ENCODE measurements at regions not wholly inside any gene's neighbourhood (a gene's known extent, or its start where the extent isn't known, plus 50 kb on each side); places are given as distances from the start of the nearest gene placed in this dataset.

- H3K9ac ChIP-seq (ENCODE audit: insufficient read depth in 1 of 2, low read depth in 2 of 2, low read length in 2 of 2), result no peak overlapping the region
- POLR2A ChIA-PET, result no interaction called here
- ATAC-seq (no peak), DNase-seq (ENCODE audit: extremely low read depth in 1 of 4, low spot score in 3 of 4) (no peak), FAIRE-seq (no peak)
- H3K27ac ChIP-seq (ENCODE audit: extremely low read depth, low read depth, low read length), result no peak overlapping the region
- no peaks in the 10 kb centered on the region for H3K4me1 ChIP-seq (replicated peaks in 1 of 2; ENCODE audit: control insufficient read depth in 2 of 2, insufficient read depth in 2 of 2, low read length in 2 of 2)
- H4K20me1 ChIP-seq (replicated peaks; ENCODE audit: control insufficient read depth, insufficient read depth, low read length), result no peaks in the 10 kb centered on the region
- in situ Hi-C loops (cut with MboI), result no loop called here
- H3K9me1 ChIP-seq (ENCODE audit: control insufficient read depth, insufficient read depth, low read length), result no peaks in the 10 kb centered on the region
- no peak overlapping the region for H3K4me3 ChIP-seq
- no peaks in the 10 kb centered on the region for H3K36me3 ChIP-seq (ENCODE audit: control insufficient read depth, insufficient read depth, low read length)
- no peak for TF ChIP-seq HMGXB4 (CRISPR knock-in tag; IDR thresholded peaks at IDR 0.05)
- TF ChIP-seq ZNF79 (CRISPR knock-in tag; IDR thresholded peaks at IDR 0.05; ENCODE audit: low read depth), result no peak
- TF ChIP-seq HDGF (IDR thresholded peaks at IDR 0.05), result no peak
- no peak for TF ChIP-seq U2AF2 (optimal IDR thresholded peaks at IDR 0.05; ENCODE audit: low read depth, low read length)
- TF ChIP-seq ZC3H11A (IDR thresholded peaks at IDR 0.05; ENCODE audit: low read depth, low read length), result no peak
- TF ChIP-seq MYC (IDR thresholded peaks at IDR 0.05; ENCODE audit: low read depth, low read length), result no peak
- TF ChIP-seq MYC (CRISPR knock-in tag; IDR thresholded peaks at IDR 0.05; ENCODE audit: borderline replicate concordance, low read depth), result no peak
- no peak for TF ChIP-seq ATF4 (CRISPR knock-in tag; IDR thresholded peaks at IDR 0.05)
- TF ChIP-seq, protein P1, sequence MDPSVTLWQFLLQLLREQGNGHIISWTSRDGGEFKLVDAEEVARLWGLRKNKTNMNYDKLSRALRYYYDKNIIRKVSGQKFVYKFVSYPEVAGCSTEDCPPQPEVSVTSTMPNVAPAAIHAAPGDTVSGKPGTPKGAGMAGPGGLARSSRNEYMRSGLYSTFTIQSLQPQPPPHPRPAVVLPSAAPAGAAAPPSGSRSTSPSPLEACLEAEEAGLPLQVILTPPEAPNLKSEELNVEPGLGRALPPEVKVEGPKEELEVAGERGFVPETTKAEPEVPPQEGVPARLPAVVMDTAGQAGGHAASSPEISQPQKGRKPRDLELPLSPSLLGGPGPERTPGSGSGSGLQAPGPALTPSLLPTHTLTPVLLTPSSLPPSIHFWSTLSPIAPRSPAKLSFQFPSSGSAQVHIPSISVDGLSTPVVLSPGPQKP (CRISPR knock-in tag; IDR thresholded peaks at IDR 0.05), result no peak
- TF ChIP-seq ZNF785 (CRISPR knock-in tag; IDR thresholded peaks at IDR 0.05), result no peak
- TF ChIP-seq BCL6 (CRISPR knock-in tag; IDR thresholded peaks at IDR 0.05), result no peak
- TF ChIP-seq CAMTA2 (CRISPR knock-in tag; conservative IDR thresholded peaks at IDR 0.05), result no peak
- TF ChIP-seq MIER1 (IDR thresholded peaks at IDR 0.05; ENCODE audit: low read depth), result no peak
- no peak for TF ChIP-seq GATA2 (CRISPR knock-in tag; IDR thresholded peaks at IDR 0.05)
- no peak for TF ChIP-seq ZNF239 (CRISPR knock-in tag; IDR thresholded peaks at IDR 0.05)
- TF ChIP-seq ZFX (CRISPR knock-in tag; IDR thresholded peaks at IDR 0.05), result no peak
- no peak for TF ChIP-seq PCBP2 (IDR thresholded peaks at IDR 0.05; ENCODE audit: low read depth, low read length, poor library complexity, severe bottlenecking)
- TF ChIP-seq CCAR2 (IDR thresholded peaks at IDR 0.05; ENCODE audit: low read depth, low read length), result no peak
- BruUV-seq (replicated peaks), result no TSS peak
- intact Hi-C loops (cut with micrococcal nuclease), result loop anchor here (10.0 kb wide), 1 partner anchor 512 kb away; no protein-coding TSS in a partner anchor
- H3K79me2 ChIP-seq (ENCODE audit: control insufficient read depth, insufficient read depth, low read length), result no peaks in the 10 kb centered on the region
- 0% methylated on average over 2 of the region's 2 CpGs for WGBS (ENCODE audit: insufficient coverage, low coverage, missing lambda C conversion rate)
- no peaks in the 10 kb centered on the region for H3K27me3 ChIP-seq (ENCODE audit: control insufficient read depth in 2 of 2, insufficient read depth in 2 of 2, low read length in 2 of 2)
- H2AFZ ChIP-seq (ENCODE audit: low read depth, low read length), result no peak overlapping the region
- H3K9me3 ChIP-seq (replicated peaks; ENCODE audit: control insufficient read depth, insufficient read depth, low read depth, low read length), result no peaks in the 10 kb centered on the region
- no peak overlapping the region for H3K4me2 ChIP-seq (ENCODE audit: insufficient read depth, low read length)
- CTCF ChIA-PET (ENCODE audit: low intra/inter-chr PET ratio), result no interaction called here
Measured at GRCh38 chr7:94236960-94237359, 157.7 kb upstream of the COL1A2 start.
